GM12878 (cell line): ENCODE measurements at regions not wholly inside any gene's neighbourhood (a gene's known extent, or its start where the extent isn't known, plus 50 kb on each side); places are given as distances from the start of the nearest gene placed in this dataset.

Experiments used
- ATAC-seq: fragments of 200-7000 bp; cut with Tn5 transposase; 3 replicates; pipeline ENCODE4 v1.9.1; 2020; ENCODE audit warnings: mild to moderate bottlenecking, moderate library complexity
- BruUV-seq: library from RNA; stranded (reverse); fragments of 400-500 nt; replicated peaks from 2 replicates; lab custom pipeline; 2021; lab: Mats Ljungman, UMichigan
- CTCF ChIA-PET: fragments of 300-600 bp; sonication (Branson Sonifier 250); formaldehyde crosslinking; extraction: SDS; loops from one replicate; lab custom pipeline; 2021; ENCODE audit warnings: inconsistent platforms; lab: Yijun Ruan, JAX
- POLR2A ChIA-PET: fragments of 350-600 bp; formaldehyde crosslinking; extraction: SDS; loops from one replicate; lab custom pipeline; 2021; ENCODE audit warnings: inconsistent platforms; lab: Charles Lee
- RAD21 ChIA-PET: fragments of 300-600 bp; sonication (Branson Sonifier 250); formaldehyde crosslinking; loops from one replicate; lab custom pipeline; 2023; ENCODE audit warnings: antibody characterized with exemption; ENCODE audit not compliant: unreplicated experiment; lab: Charles Lee
- SMC1A ChIA-PET: fragments of 300-600 bp; sonication (Branson Sonifier 250); formaldehyde crosslinking; loops from one replicate; lab custom pipeline; 2023; ENCODE audit not compliant: unreplicated experiment, uncharacterized antibody; lab: Charles Lee
- DNase-seq: peaks from one replicate; pipeline ENCODE4 v3.0.0-alpha.2; 2011; ENCODE audit warnings: low read depth, low spot score
- FAIRE-seq: peaks from 3 replicates; lab custom pipeline; 2011; peaks lifted over from hg19 to GRCh38; lab: Jason Lieb, UNC
- H2AFZ ChIP-seq: 2 replicates; pipeline ENCODE4 v1.6.0; 2011; ENCODE audit warnings: low read depth, low read length, control low read depth; ENCODE audit not compliant: control insufficient read depth
- H3K27ac ChIP-seq: 2 replicates; pipeline ENCODE4 v1.5.1; 2011; ENCODE audit warnings: control low read depth; ENCODE audit not compliant: control insufficient read depth, insufficient read depth
- H3K27me3 ChIP-seq, 2 experiments: replicated peaks in 1 of 2; 2 replicates each; pipeline versions ENCODE4 v1.6.0 to v1.6.1; 2011; ENCODE audit warnings: low read length in 1 of 2; ENCODE audit not compliant: control insufficient read depth in 2 of 2, insufficient read depth in 2 of 2
- H3K36me3 ChIP-seq, 2 experiments: 2 replicates each; pipeline ENCODE4 v1.5.1; 2011; ENCODE audit warnings: low read length in 1 of 2; ENCODE audit not compliant: control insufficient read depth in 2 of 2, insufficient read depth in 2 of 2
- H3K4me1 ChIP-seq: 2 replicates; pipeline ENCODE4 v1.6.1; 2011; ENCODE audit warnings: mild to moderate bottlenecking, low read length, moderate library complexity, mixed read lengths; ENCODE audit not compliant: control insufficient read depth, insufficient read depth
- H3K4me2 ChIP-seq: 2 replicates; pipeline ENCODE4 v1.6.0; 2011; ENCODE audit warnings: control low read depth; ENCODE audit not compliant: control insufficient read depth, insufficient read depth
- H3K4me3 ChIP-seq: fragments of 200-600 bp; sonication (generic); 2 replicates; pipeline ENCODE4 v1.5.1; 2016
- H3K79me2 ChIP-seq: 2 replicates; pipeline ENCODE4 v1.6.0; 2011; ENCODE audit warnings: low read length; ENCODE audit not compliant: control insufficient read depth, insufficient read depth
- H3K9ac ChIP-seq: 2 replicates; pipeline ENCODE4 v1.8.0; 2011; ENCODE audit warnings: low read length, control low read depth, mixed read lengths; ENCODE audit not compliant: control insufficient read depth, insufficient read depth
- H3K9me3 ChIP-seq: replicated peaks from 3 replicates; pipeline ENCODE4 v1.5.1; 2011; ENCODE audit warnings: mild to moderate bottlenecking, low read length; ENCODE audit not compliant: control insufficient read depth, insufficient read depth
- H4K20me1 ChIP-seq: 2 replicates; pipeline ENCODE4 v1.6.0; 2011; ENCODE audit not compliant: control insufficient read depth, insufficient read depth
- CHD2 ChIP-seq: IDR thresholded peaks from 2 replicates; pipeline ENCODE4 v1.6.1; 2011; ENCODE audit warnings: low read depth, low read length, improper control_type of control experiment, borderline replicate concordance
- IKZF1 ChIP-seq: fragments of 450-650 bp; conservative IDR thresholded peaks from 2 replicates; pipeline ENCODE4 v1.6.1; 2017; ENCODE audit warnings: antibody characterized with exemption, mild to moderate bottlenecking
- JUND ChIP-seq: IDR thresholded peaks from 2 replicates; pipeline ENCODE4 v1.6.1; 2012; ENCODE audit warnings: low read depth, mild to moderate bottlenecking, low read length, improper control_type of control experiment, moderate library complexity
- MXI1 ChIP-seq: fragments of 150-350 bp; IDR thresholded peaks from 2 replicates; pipeline ENCODE4 v1.6.1; 2011; ENCODE audit warnings: low read depth, mild to moderate bottlenecking, inconsistent platforms, low read length, improper control_type of control experiment
- MYB ChIP-seq: fragments of 150-350 bp; IDR thresholded peaks from 2 replicates; pipeline ENCODE4 v1.6.1; 2014; ENCODE audit warnings: mild to moderate bottlenecking, low read depth, low read length, borderline replicate concordance
- RB1 ChIP-seq: fragments of 450-650 bp; formaldehyde crosslinking; IDR thresholded peaks from 2 replicates; pipeline ENCODE4 v1.6.1; 2017; ENCODE audit warnings: mild to moderate bottlenecking, borderline replicate concordance
- SIN3A ChIP-seq: IDR thresholded peaks from 2 replicates; pipeline ENCODE4 v1.6.1; 2012; ENCODE audit warnings: low read depth, low read length, improper control_type of control experiment
- TCF12 ChIP-seq: IDR thresholded peaks from 2 replicates; pipeline ENCODE4 v1.6.1; 2011; ENCODE audit warnings: low read depth, mild to moderate bottlenecking, low read length
- TCF7 ChIP-seq: IDR thresholded peaks from 2 replicates; pipeline ENCODE4 v1.6.1; 2014; ENCODE audit warnings: antibody characterized with exemption, borderline replicate concordance
- ZNF274 ChIP-seq: IDR thresholded peaks from one replicate; pipeline ENCODE4 v1.8.0; 2011; ENCODE audit not compliant: insufficient read length, insufficient read depth
- ZNF622 ChIP-seq: fragments of 450-650 bp; IDR thresholded peaks from 2 replicates; pipeline ENCODE4 v1.6.1; 2017; ENCODE audit warnings: mild to moderate bottlenecking, inconsistent platforms
- WGBS: methylation state at CpG from one replicate; pipeline ENCODE4 v1.1.6; 2016; ENCODE audit warnings: low lambda C conversion rate; ENCODE audit not compliant: insufficient replicate concordance, insufficient coverage; ENCODE audit errors: missing lambda C conversion rate; 5-methylcytosine and 5-hydroxymethylcytosine counted together
- in situ Hi-C: fragments of 300-500 bp; cut with MboI; formaldehyde crosslinking; loops from 9 replicates; pipeline ENCODE4 v1.14.3; 2018; ENCODE audit warnings: mixed read lengths
- intact Hi-C: fragments of 100-400 bp; cut with micrococcal nuclease; formaldehyde crosslinking; loops from one replicate; pipeline ENCODE4 v1.14.2; 2022; ENCODE audit not compliant: unreplicated experiment
- TF ChIP-seq, protein P1 (sequence below): fragments of 150-350 bp; IDR thresholded peaks from 2 replicates; pipeline ENCODE4 v1.6.1; 2016; ENCODE audit warnings: low read depth, low read length
- TF ChIP-seq, protein P2 (sequence below): IDR thresholded peaks from 2 replicates; pipeline ENCODE4 v1.6.1; 2011; ENCODE audit warnings: borderline replicate concordance, low read depth, mild to moderate bottlenecking, moderate library complexity, mixed read lengths, low read length; ENCODE audit not compliant: insufficient read depth; ENCODE audit errors: extremely low read length
- TF ChIP-seq, protein P3 (sequence below): IDR thresholded peaks from 2 replicates; pipeline ENCODE4 v1.6.1; 2012; ENCODE audit warnings: low read depth, low read length, improper control_type of control experiment
- TF ChIP-seq, protein P4 (sequence below): fragments of 450-650 bp; IDR thresholded peaks from 2 replicates; pipeline ENCODE4 v1.6.1; 2017; ENCODE audit warnings: low read depth, mild to moderate bottlenecking, moderate library complexity

DNA sequence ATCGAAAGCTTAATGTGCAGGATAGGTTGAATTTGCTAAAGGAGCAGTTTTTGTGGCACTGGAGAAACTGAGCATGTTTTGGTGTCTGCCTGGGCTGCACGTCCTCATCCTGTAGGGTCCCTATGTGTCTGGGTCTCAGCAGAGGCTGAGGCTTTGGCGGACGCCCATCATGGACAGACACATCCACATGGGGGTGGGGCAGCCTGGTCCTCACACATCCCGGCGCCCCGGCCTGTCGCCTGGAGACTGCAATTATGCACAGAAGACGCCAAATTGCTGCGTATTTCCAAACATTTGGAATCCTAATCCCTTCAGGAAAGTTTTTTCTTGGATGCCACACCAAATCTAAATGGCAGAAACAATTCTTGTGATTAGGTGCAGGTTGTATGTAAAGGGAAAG, 128.2 kb upstream of the TWIST2 start:
- Histone ChIP-seq H3K9me3 (no peaks in the 10 kb centered on the region; the same call in 2 of the 3 replicates), H4K20me1 (no peaks in the 10 kb centered on the region), H3K27ac (no peak overlapping the region), H2AFZ (no peak overlapping the region), H3K27me3 (no peaks in the 10 kb centered on the region), H3K36me3 (no peaks in the 10 kb centered on the region), H3K79me2 (no peaks in the 10 kb centered on the region), H3K4me2 (no peak overlapping the region), H3K4me1 (no peaks in the 10 kb centered on the region), H3K4me3 (no peak overlapping the region), H3K9ac (no peak overlapping the region)
- intact Hi-C loops = no loop called here
- no TSS peak for BruUV-seq
- SMC1A ChIA-PET = no interaction called here
- RAD21 ChIA-PET = no interaction called here
- ATAC-seq (no peak), DNase-seq (no peak), FAIRE-seq (no peak)
- no peak for TF ChIP-seq JUND
- TF ChIP-seq TCF12 = no peak
- no peak for TF ChIP-seq MYB
- TF ChIP-seq IKZF1 = no peak
- no peak for TF ChIP-seq RB1
- no peak for TF ChIP-seq SIN3A
- no peak for TF ChIP-seq MXI1
- TF ChIP-seq, protein P1, sequence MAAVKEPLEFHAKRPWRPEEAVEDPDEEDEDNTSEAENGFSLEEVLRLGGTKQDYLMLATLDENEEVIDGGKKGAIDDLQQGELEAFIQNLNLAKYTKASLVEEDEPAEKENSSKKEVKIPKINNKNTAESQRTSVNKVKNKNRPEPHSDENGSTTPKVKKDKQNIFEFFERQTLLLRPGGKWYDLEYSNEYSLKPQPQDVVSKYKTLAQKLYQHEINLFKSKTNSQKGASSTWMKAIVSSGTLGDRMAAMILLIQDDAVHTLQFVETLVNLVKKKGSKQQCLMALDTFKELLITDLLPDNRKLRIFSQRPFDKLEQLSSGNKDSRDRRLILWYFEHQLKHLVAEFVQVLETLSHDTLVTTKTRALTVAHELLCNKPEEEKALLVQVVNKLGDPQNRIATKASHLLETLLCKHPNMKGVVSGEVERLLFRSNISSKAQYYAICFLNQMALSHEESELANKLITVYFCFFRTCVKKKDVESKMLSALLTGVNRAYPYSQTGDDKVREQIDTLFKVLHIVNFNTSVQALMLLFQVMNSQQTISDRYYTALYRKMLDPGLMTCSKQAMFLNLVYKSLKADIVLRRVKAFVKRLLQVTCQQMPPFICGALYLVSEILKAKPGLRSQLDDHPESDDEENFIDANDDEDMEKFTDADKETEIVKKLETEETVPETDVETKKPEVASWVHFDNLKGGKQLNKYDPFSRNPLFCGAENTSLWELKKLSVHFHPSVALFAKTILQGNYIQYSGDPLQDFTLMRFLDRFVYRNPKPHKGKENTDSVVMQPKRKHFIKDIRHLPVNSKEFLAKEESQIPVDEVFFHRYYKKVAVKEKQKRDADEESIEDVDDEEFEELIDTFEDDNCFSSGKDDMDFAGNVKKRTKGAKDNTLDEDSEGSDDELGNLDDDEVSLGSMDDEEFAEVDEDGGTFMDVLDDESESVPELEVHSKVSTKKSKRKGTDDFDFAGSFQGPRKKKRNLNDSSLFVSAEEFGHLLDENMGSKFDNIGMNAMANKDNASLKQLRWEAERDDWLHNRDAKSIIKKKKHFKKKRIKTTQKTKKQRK = no peak
- TF ChIP-seq ZNF622 = no peak
- TF ChIP-seq, protein P2, sequence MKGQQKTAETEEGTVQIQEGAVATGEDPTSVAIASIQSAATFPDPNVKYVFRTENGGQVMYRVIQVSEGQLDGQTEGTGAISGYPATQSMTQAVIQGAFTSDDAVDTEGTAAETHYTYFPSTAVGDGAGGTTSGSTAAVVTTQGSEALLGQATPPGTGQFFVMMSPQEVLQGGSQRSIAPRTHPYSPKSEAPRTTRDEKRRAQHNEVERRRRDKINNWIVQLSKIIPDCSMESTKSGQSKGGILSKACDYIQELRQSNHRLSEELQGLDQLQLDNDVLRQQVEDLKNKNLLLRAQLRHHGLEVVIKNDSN = no peak
- TF ChIP-seq CHD2 = no peak
- TF ChIP-seq, protein P3, sequence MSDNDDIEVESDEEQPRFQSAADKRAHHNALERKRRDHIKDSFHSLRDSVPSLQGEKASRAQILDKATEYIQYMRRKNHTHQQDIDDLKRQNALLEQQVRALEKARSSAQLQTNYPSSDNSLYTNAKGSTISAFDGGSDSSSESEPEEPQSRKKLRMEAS = no peak
- no peak for TF ChIP-seq ZNF274
- no peak for TF ChIP-seq TCF7
- TF ChIP-seq, protein P4, sequence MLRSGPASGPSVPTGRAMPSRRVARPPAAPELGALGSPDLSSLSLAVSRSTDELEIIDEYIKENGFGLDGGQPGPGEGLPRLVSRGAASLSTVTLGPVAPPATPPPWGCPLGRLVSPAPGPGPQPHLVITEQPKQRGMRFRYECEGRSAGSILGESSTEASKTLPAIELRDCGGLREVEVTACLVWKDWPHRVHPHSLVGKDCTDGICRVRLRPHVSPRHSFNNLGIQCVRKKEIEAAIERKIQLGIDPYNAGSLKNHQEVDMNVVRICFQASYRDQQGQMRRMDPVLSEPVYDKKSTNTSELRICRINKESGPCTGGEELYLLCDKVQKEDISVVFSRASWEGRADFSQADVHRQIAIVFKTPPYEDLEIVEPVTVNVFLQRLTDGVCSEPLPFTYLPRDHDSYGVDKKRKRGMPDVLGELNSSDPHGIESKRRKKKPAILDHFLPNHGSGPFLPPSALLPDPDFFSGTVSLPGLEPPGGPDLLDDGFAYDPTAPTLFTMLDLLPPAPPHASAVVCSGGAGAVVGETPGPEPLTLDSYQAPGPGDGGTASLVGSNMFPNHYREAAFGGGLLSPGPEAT = no peak
- CTCF ChIA-PET = no interaction called here
- POLR2A ChIA-PET = no interaction called here
- in situ Hi-C loops = no loop called here
- WGBS = 45% methylated on average over 10 of the region's 10 CpGs
